NCI-H748 (cell line): ENCODE measurements at regions not wholly inside any gene's neighbourhood (a gene's known extent, or its start where the extent isn't known, plus 50 kb on each side); places are given as distances from the start of the nearest gene placed in this dataset.

Source experiments
- DNase-seq: peaks from one replicate; lab custom pipeline; 2025; ENCODE audit not compliant: unreplicated experiment; lab: John Stamatoyannopoulos, UW

- no peak for DNase-seq
Measured at GRCh38 chr7:133470-133869, 58.9 kb upstream of the FAM20C start.

GRCh38 chr7:134029-134428 lies 58.3 kb upstream of the FAM20C start:
- DNase-seq = no peak

GRCh38 chr7:134561-135256 lies 57.7 kb upstream of the FAM20C start:
- no peak for DNase-seq

- no peak for DNase-seq
Measured at GRCh38 chr7:135257-135653, 57.1 kb upstream of the FAM20C start.

GRCh38 chr7:135731-136645 lies 56.4 kb upstream of the FAM20C start:
- DNase-seq = no peak

- DNase-seq = no peak
Measured at GRCh38 chr7:137094-137891, 55.1 kb upstream of the FAM20C start.

GRCh38 chr7:139131-139530 lies 53.2 kb upstream of the FAM20C start:
- no peak for DNase-seq

GRCh38 chr7:139561-140243 lies 52.7 kb upstream of the FAM20C start:
- DNase-seq = no peak

- no peak for DNase-seq
Measured at GRCh38 chr7:140996-141395, 51.4 kb upstream of the FAM20C start.

- DNase-seq = no peak
Measured at GRCh38 chr7:142248-142941, 50.0 kb upstream of the FAM20C start.
